ENCODE measurements at regions not wholly inside any gene's neighbourhood (a gene's known extent, or its start where the extent isn't known, plus 50 kb on each side); places are given as distances from the start of the nearest gene placed in this dataset.

- Histone ChIP-seq H3K79me2 (ENCODE audit: insufficient read depth, low read length) (no peaks in the 10 kb centered on the region), H3K27me3 (ENCODE audit: control insufficient read depth in 1 of 2, insufficient read depth in 2 of 2, low read length in 2 of 2) (no peaks in the 10 kb centered on the region; a peak in 1 of 5 replicates), H3K4me3 (replicated peaks in 1 of 3; ENCODE audit: insufficient read depth in 1 of 3, low read depth in 2 of 3, low read length in 3 of 3) (no peak overlapping the region), H2AFZ (ENCODE audit: low read length) (no peak overlapping the region), H3K36me3 (replicated peaks in 1 of 2; ENCODE audit: control insufficient read depth in 1 of 2, insufficient read depth in 2 of 2, low read length in 2 of 2) (no peaks in the 10 kb centered on the region), H3K27ac (ENCODE audit: extremely low read length, insufficient read depth, low read length) (no peak overlapping the region), H3K9me3 (ENCODE audit: low read length) (no peaks in the 10 kb centered on the region), H3K4me1 (ENCODE audit: insufficient read depth, low read length) (no peaks in the 10 kb centered on the region), H3K9ac (ENCODE audit: insufficient read depth, low read depth, low read length) (no peak overlapping the region), H3K4me2 (ENCODE audit: low read depth, low read length) (no peak overlapping the region), H4K20me1 (ENCODE audit: insufficient read depth, low read length) (no peaks in the 10 kb centered on the region)
- WGBS (ENCODE audit: low lambda C conversion rate), result 30% methylated on average over 3 of the region's 3 CpGs
- no TSS peak for BruUV-seq (replicated peaks)
- POLR2A ChIA-PET, result no interaction called here
- DNase-seq (ENCODE audit: low spot score) (no peak), ATAC-seq (no peak), FAIRE-seq (no peak)
- intact Hi-C loops (cut with micrococcal nuclease; ENCODE audit: unreplicated experiment) (no loop called here), in situ Hi-C loops (cut with HindIII; ENCODE audit: extremely low pct_ligation_motif_present, low pct_unique_long_range_greater_than_20kb) (no loop called here)
- CTCF ChIA-PET (ENCODE audit: low intra/inter-chr PET ratio, low total read pairs), result no interaction called here
- TF ChIP-seq MAFK (conservative IDR thresholded peaks at IDR 0.05 in 1 of 2, IDR thresholded peaks at IDR 0.05 in 1 of 2; ENCODE audit: low read length in 2 of 2), result peak; percentile 92 to 97
- no peak for TF ChIP-seq KLF13 (CRISPR knock-in tag; IDR thresholded peaks at IDR 0.05)
- TF ChIP-seq ZNF253 (CRISPR knock-in tag; IDR thresholded peaks at IDR 0.05; ENCODE audit: borderline replicate concordance), result no peak
- TF ChIP-seq RNF2 (conservative IDR thresholded peaks at IDR 0.05; ENCODE audit: low read depth), result no peak
- TF ChIP-seq MAFF (IDR thresholded peaks at IDR 0.05; ENCODE audit: low read depth, low read length), result peak; percentile 96
- TF ChIP-seq, protein P1, sequence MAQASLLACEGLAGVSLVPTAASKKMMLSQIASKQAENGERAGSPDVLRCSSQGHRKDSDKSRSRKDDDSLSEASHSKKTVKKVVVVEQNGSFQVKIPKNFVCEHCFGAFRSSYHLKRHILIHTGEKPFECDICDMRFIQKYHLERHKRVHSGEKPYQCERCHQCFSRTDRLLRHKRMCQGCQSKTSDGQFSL (CRISPR knock-in tag; IDR thresholded peaks at IDR 0.05), result no peak
- TF ChIP-seq ZNF777 (CRISPR knock-in tag; IDR thresholded peaks at IDR 0.05), result no peak
- no peak for TF ChIP-seq GLI4 (CRISPR knock-in tag; IDR thresholded peaks at IDR 0.05; ENCODE audit: borderline replicate concordance)
These were observed 85.0 kb upstream of the OBI1 start for GRCh38 chr13:78743973-78744372.

- intact Hi-C loops (cut with micrococcal nuclease; ENCODE audit: unreplicated experiment), result no loop called here
- WGBS (ENCODE audit: low lambda C conversion rate), result 15% methylated on average over 5 of the region's 5 CpGs
- CTCF ChIA-PET (ENCODE audit: low intra/inter-chr PET ratio, low total read pairs), result no interaction called here
- TF ChIP-seq GPN1 (CRISPR knock-in tag; IDR thresholded peaks at IDR 0.05; ENCODE audit: borderline replicate concordance) (no peak), ZNF724P (CRISPR knock-in tag; IDR thresholded peaks at IDR 0.05; ENCODE audit: borderline replicate concordance) (no peak), HMGXB4 (CRISPR knock-in tag; IDR thresholded peaks at IDR 0.05; ENCODE audit: borderline replicate concordance in 1 of 2, low read depth in 1 of 2) (no peak), ZNF430 (CRISPR knock-in tag; IDR thresholded peaks at IDR 0.05) (no peak), GABPB1 (CRISPR knock-in tag; IDR thresholded peaks at IDR 0.05) (no peak)
- TF ChIP-seq, protein P2, sequence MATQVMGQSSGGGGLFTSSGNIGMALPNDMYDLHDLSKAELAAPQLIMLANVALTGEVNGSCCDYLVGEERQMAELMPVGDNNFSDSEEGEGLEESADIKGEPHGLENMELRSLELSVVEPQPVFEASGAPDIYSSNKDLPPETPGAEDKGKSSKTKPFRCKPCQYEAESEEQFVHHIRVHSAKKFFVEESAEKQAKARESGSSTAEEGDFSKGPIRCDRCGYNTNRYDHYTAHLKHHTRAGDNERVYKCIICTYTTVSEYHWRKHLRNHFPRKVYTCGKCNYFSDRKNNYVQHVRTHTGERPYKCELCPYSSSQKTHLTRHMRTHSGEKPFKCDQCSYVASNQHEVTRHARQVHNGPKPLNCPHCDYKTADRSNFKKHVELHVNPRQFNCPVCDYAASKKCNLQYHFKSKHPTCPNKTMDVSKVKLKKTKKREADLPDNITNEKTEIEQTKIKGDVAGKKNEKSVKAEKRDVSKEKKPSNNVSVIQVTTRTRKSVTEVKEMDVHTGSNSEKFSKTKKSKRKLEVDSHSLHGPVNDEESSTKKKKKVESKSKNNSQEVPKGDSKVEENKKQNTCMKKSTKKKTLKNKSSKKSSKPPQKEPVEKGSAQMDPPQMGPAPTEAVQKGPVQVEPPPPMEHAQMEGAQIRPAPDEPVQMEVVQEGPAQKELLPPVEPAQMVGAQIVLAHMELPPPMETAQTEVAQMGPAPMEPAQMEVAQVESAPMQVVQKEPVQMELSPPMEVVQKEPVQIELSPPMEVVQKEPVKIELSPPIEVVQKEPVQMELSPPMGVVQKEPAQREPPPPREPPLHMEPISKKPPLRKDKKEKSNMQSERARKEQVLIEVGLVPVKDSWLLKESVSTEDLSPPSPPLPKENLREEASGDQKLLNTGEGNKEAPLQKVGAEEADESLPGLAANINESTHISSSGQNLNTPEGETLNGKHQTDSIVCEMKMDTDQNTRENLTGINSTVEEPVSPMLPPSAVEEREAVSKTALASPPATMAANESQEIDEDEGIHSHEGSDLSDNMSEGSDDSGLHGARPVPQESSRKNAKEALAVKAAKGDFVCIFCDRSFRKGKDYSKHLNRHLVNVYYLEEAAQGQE (IDR thresholded peaks at IDR 0.05; ENCODE audit: borderline replicate concordance in 1 of 2, low read depth in 1 of 2, low read length in 2 of 2), result no peak
These were observed 83.7 kb upstream of the OBI1 start for GRCh38 chr13:78742659-78743058.

More at GRCh38 chr13:78742659-78743058, 83.7 kb upstream of the OBI1 start:
- no peaks in the 10 kb centered on the region for H3K9me3 ChIP-seq (ENCODE audit: low read length)
- H3K4me1 ChIP-seq (ENCODE audit: insufficient read depth, low read length), result no peaks in the 10 kb centered on the region
- no peaks in the 10 kb centered on the region for H4K20me1 ChIP-seq (ENCODE audit: insufficient read depth, low read length)
- no peaks in the 10 kb centered on the region for H3K36me3 ChIP-seq (replicated peaks in 1 of 2; ENCODE audit: control insufficient read depth in 1 of 2, insufficient read depth in 2 of 2, low read length in 2 of 2)
- FAIRE-seq (no peak), ATAC-seq (no peak), DNase-seq (ENCODE audit: low spot score) (no peak)
- no peak overlapping the region for H3K27ac ChIP-seq (ENCODE audit: extremely low read length, insufficient read depth, low read length)
- H3K9ac ChIP-seq (ENCODE audit: insufficient read depth, low read depth, low read length), result no peak overlapping the region
- no peaks in the 10 kb centered on the region for H3K79me2 ChIP-seq (ENCODE audit: insufficient read depth, low read length)
- no peak overlapping the region for H3K4me2 ChIP-seq (ENCODE audit: low read depth, low read length)
- H2AFZ ChIP-seq (ENCODE audit: low read length), result no peak overlapping the region
- in situ Hi-C loops (cut with HindIII; ENCODE audit: extremely low pct_ligation_motif_present, low pct_unique_long_range_greater_than_20kb), result no loop called here
- POLR2A ChIA-PET, result no interaction called here
- no TSS peak for BruUV-seq (replicated peaks)
- H3K4me3 ChIP-seq (replicated peaks in 1 of 3; ENCODE audit: insufficient read depth in 1 of 3, low read depth in 2 of 3, low read length in 3 of 3), result no peak overlapping the region
- no peaks in the 10 kb centered on the region; a peak in 1 of 5 replicates for H3K27me3 ChIP-seq (ENCODE audit: control insufficient read depth in 1 of 2, insufficient read depth in 2 of 2, low read length in 2 of 2)
